GM12892 (cell line): ENCODE measurements at regions not wholly inside any gene's neighbourhood (a gene's known extent, or its start where the extent isn't known, plus 50 kb on each side); places are given as distances from the start of the nearest gene placed in this dataset.

Experiments
- POLR2A ChIP-seq: IDR thresholded peaks from 2 replicates; pipeline ENCODE4 v1.6.1; 2011; ENCODE audit warnings: low read depth, low read length, control low read depth
- TAF1 ChIP-seq: IDR thresholded peaks from 2 replicates; pipeline ENCODE4 v1.6.1; 2011; ENCODE audit warnings: low read depth, mild to moderate bottlenecking, control low read depth, low read length, borderline replicate concordance

DNA sequence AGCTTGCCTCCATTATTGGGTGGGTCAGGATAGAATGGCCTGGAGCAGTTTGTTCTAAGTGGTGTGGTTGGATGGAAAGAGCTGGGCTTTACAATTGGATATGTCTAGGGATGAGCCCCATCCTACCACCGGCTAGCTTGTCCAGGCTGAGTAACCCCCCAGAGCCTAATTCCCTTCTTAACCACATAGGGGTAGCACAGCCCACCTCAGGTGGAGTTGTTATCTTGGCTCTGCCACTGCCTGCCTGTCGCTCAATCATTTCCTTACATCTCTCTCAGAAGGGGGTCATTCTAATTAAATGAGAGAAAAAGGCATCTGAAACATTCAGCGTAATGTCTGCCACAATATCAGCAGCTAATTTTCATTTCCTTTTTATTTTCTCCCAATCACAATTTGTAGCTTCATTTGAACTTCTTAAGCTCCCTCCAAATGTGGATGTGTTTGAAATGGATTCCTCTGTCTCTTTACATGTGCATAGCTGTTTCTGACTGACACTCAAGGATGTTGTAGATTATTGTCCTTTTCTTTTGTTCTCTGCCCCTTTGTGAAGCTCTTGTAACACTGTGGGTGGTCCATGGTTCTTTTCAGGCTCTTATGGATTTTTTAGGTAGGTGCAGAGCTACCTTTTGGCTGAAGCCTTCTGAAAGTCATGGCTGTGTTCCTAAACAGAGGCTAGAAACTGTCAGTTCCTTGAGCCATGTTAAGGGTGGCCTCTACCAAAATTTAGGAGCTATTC lies 383.1 kb upstream of the KLF4 start:
- no peak for TF ChIP-seq POLR2A
- TF ChIP-seq TAF1 = no peak
